GM12891 (cell line): ENCODE measurements at regions not wholly inside any gene's neighbourhood (a gene's known extent, or its start where the extent isn't known, plus 50 kb on each side); places are given as distances from the start of the nearest gene placed in this dataset.

ENCODE experiments used
- DNase-seq: peaks from one replicate; pipeline ENCODE4 v3.0.0; 2011; ENCODE audit warnings: low spot score; ENCODE audit not compliant: insufficient read length
- FAIRE-seq: peaks from 2 replicates; lab custom pipeline; 2011; peaks lifted over from hg19 to GRCh38; lab: Jason Lieb, UNC
- PAX5 ChIP-seq: IDR thresholded peaks from 2 replicates; pipeline ENCODE4 v1.6.1; 2011; ENCODE audit warnings: low read length, moderate library complexity, mild to moderate bottlenecking; ENCODE audit not compliant: insufficient read depth, severe bottlenecking
- POLR2A ChIP-seq: IDR thresholded peaks from 2 replicates; pipeline ENCODE4 v1.6.1; 2011; ENCODE audit warnings: low read depth, low read length, control low read depth
- POLR2AphosphoS5 ChIP-seq: IDR thresholded peaks from 2 replicates; pipeline ENCODE4 v1.6.1; 2011; ENCODE audit warnings: low read depth, low read length, control low read depth
- POU2F2 ChIP-seq: IDR thresholded peaks from 2 replicates; pipeline ENCODE4 v1.6.1; 2011; ENCODE audit warnings: low read depth, mild to moderate bottlenecking, control low read depth, low read length, moderate library complexity
- SPI1 ChIP-seq: IDR thresholded peaks from 2 replicates; pipeline ENCODE4 v1.6.1; 2011; ENCODE audit warnings: low read depth, low read length, control low read depth
- TAF1 ChIP-seq: IDR thresholded peaks from 2 replicates; pipeline ENCODE4 v1.6.1; 2011; ENCODE audit warnings: low read depth, low read length, control low read depth

DNA sequence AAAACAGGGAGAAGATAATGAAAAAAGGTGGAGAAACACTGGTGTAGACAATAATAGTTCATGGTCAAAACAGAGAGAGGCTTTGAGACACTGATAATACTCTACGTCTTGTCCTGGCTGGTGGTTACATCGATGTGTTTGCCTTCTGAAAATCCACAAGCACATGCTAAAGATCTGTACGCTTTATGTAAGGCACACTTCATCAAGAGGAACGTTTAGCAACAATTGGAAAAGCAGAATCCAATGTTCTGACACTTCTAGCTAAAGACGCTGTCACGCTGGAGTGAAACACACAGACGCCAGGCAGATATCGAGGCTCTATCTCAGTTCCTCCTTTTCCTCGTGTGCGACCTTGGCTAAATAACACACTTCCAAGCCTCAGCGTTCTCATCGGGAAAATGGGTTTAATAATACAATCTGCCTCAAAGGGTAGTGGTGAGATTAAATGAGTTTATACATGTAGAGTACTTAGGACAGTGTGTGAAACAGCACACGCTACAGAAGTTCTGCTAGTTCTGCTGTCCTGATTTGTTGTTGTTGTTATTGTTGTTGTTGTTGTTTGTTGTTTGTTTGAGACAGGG lies 386.1 kb downstream of the SETD4 start:
- FAIRE-seq (no peak), DNase-seq (no peak)
- no peak for TF ChIP-seq TAF1
- TF ChIP-seq SPI1 = no peak
- TF ChIP-seq POLR2A = no peak
- TF ChIP-seq POLR2AphosphoS5 = no peak
- no peak for TF ChIP-seq PAX5
- no peak for TF ChIP-seq POU2F2

DNA sequence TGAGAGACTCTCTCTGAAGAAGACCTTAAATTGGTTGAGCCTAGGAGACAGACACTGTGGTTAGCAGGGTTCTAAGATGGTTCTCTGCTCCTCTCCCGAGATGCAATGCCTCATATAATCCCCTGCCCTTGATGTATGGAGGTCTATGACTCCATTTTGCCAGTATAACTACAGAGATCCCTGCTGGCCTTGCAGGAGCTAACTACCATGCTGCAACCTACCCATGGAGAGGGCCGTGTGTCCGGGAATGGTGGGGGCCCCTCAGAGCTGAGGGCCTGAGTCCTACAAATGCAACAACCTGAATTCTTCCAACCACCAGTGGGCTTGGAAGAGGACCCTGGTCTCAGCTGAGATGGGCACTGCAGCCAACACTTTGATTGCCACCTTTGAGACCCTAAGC lies 388.0 kb downstream of the SETD4 start:
- TF ChIP-seq TAF1 (no peak), POU2F2 (no peak), POLR2A (no peak), PAX5 (no peak), SPI1 (no peak), POLR2AphosphoS5 (no peak)
- no peak for FAIRE-seq
- no peak for DNase-seq

DNA sequence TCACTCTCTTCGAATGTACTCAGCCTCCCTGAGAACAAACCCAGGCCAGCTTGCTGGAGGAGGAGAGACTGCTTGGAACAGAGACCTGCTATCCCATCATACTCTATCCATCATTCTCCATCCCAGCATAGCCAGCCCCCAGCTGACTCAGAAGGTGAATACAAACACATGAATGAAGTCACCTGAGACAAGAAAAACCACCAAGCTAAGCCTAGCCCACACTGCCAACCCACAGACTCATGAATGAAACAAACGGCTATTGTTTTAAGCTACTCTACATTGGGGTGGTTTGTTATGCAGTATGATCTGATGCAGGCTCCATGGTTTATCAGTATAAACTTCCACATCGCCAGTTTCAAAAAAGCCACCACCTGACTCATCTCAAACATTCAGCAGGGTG lies 395.6 kb downstream of the SETD4 start:
- no peak for FAIRE-seq
- DNase-seq = no peak
- TF ChIP-seq POLR2A (no peak), TAF1 (no peak), POU2F2 (no peak), PAX5 (no peak)

DNA sequence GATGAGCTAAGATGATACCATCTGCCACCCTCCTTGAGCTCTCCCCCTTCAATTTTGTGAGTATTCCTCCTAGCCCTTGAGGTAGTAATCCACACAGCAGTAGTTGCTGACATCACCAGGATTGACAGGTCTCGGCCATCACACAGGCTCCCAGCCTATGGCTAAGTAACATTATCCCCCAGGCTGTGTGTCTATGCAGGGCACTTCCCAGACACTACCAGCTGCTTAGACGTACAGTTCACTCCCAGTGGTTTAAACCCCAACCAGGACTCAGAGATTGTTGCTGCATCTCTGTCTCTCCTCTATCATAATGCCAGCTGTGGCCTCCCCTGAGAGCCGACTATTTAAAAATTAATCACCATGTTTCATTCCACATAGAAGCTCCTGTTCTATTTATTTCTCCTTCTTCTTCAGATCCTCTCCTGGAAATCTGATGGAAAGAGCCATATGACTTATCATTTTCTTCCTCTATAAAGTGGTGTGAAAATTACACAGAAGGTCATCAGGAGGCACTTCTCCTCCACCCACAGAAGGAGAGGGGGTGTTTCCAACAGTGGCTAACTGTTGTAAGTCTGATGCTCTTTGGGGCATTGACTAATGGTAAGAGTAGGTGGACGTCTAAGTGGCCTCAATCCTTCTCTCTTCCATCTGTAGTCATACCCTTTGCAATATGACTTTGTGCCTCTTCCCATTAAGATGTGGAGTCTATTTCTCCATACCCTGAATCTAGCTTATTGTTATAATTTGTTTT lies 396.3 kb downstream of the SETD4 start:
- no peak for FAIRE-seq
- DNase-seq = no peak
- TF ChIP-seq POU2F2 (no peak), POLR2AphosphoS5 (no peak), SPI1 (no peak), TAF1 (no peak), POLR2A (no peak), PAX5 (no peak)

DNA sequence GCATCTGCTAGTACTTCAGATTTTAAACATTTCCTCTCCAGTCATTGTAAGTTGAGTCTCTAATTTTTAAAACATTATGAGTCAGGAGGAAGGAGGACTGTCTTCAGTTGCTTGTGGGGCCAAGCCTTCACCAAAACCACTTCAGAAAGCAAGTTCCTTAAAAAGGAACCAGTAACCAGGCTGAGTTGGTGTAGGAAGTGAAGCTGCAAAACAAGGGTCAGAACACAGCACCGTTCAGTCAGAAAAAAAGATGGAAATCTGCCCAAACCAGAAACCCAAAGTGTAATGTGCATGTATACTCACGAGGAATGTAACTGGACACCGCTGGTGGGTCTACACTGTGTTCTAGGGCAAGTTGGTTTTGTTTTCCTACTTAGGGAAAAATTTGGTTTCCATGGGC lies 402.1 kb downstream of the SETD4 start:
- no peak for DNase-seq
- TF ChIP-seq SPI1 (no peak), POU2F2 (no peak), POLR2AphosphoS5 (no peak), PAX5 (no peak), POLR2A (no peak), TAF1 (no peak)
- FAIRE-seq = no peak

DNA sequence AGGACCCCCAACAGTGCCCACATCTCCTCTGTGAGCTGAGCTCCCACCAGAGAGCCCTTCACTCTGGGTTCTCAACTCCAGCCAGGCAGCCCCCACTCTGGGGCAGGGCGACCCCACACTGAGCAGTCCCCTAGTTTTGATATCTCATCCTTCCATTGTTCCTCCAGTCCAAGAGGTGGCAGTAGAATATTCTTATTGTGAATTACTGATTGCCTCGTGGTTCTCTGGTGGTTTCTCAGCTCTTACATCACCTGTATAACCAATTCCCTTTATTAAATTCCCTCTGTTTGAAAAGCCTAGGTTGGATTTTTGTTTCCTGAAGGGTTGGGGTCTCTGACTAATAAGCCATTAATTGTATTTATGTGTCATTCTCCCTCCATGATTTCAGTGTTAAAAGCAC lies 407.5 kb downstream of the SETD4 start:
- TF ChIP-seq PAX5 (no peak), POU2F2 (no peak), TAF1 (no peak), POLR2AphosphoS5 (no peak)
- DNase-seq (no peak), FAIRE-seq (no peak)

DNA sequence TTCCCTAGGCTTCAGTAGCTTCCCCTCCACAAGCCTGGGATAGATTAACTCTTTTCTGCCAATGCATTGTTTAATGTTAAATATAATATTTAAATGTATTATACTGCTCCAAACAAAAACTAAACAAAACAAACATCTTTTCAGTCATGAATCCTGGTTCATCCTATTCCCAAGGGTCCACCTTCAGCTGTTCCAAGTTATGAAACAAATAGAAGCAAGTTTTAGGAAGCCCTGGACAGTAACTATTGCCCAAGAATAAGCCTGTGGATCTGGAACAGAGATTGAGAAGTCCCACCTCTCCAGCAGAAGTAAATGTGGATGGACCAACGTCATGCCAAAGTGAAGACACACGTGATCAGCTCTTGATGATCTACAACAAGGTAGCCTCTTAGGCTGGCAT lies 408.1 kb downstream of the SETD4 start:
- DNase-seq (no peak), FAIRE-seq (no peak)
- no peak for TF ChIP-seq TAF1
- no peak for TF ChIP-seq POLR2AphosphoS5
- TF ChIP-seq POLR2A = no peak
- TF ChIP-seq POU2F2 = no peak
- no peak for TF ChIP-seq SPI1
- TF ChIP-seq PAX5 = no peak

DNA sequence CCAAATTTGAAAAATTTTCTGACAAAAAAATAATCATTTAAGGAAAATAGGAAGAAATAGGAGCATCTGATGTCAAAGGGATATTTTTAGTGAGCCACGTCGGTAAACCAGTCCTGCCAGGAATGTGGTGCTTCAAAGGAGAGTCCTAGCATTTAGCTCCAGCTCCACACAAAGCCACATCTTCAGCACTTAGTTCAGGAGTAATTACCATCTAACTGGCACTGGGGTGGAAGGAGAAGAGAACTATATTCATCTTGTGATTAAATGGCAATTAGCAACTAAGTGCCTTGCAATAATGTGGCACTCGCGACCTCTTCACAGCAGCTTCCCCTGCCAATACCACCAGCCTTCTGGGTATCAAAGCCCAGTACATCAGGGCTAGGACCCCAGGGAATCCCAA lies 409.1 kb downstream of the SETD4 start:
- FAIRE-seq (no peak), DNase-seq (no peak)
- no peak for TF ChIP-seq PAX5
- TF ChIP-seq POU2F2 = no peak
- TF ChIP-seq TAF1 = no peak
- TF ChIP-seq SPI1 = no peak
- no peak for TF ChIP-seq POLR2AphosphoS5
- no peak for TF ChIP-seq POLR2A

DNA sequence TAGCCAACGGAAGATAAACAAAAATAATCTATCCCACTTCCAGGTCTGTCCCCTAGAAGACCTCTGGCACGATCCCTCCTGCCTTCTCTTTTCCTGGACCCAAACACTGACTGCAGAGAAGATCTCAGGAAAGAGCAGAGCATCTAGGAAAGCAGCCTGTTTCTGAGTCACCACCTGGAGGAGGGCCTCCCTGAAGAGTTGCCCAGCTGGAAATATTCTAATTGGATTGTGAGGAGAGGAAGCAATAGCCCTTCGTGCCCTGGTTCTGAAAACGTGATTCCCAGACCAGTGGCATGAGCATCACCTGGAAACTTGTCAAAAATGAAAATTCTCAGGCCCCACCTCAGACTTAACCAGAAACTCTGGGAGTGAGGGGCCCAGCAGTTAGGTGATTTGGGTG lies 411.1 kb downstream of the SETD4 start:
- FAIRE-seq (no peak), DNase-seq (no peak)
- no peak for TF ChIP-seq TAF1
- TF ChIP-seq PAX5 = no peak

DNA sequence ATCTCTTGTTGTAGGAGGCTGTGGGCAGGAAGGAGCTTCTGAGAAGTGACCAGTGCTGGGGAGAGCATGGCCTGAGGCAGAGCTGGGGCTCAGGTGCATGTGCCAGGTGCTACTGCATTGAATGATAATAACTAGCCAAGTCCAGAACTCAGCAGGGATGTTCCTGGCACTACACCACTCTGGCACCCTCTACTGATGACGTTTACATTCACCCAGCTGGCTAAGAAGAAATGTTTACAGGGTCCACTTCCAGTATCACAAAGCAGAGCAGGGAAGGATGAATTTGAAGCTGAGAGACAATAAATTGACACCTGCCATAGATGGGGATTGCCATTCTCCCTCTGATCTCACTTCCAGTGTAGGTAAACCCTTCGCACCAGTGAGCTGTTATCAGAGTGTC lies 411.8 kb downstream of the SETD4 start:
- TF ChIP-seq POLR2AphosphoS5 (no peak), TAF1 (no peak), POU2F2 (no peak), SPI1 (no peak), POLR2A (no peak), PAX5 (no peak)
- DNase-seq = no peak
- FAIRE-seq = no peak
